ENCODE measurements at regions not wholly inside any gene's neighbourhood (a gene's known extent, or its start where the extent isn't known, plus 50 kb on each side); places are given as distances from the start of the nearest gene placed in this dataset.

- H3K9ac ChIP-seq (ENCODE audit: low read depth, low read length) = no peak overlapping the region
- H3K27me3 ChIP-seq (ENCODE audit: insufficient read depth, low read length, poor library complexity) = no peaks in the 10 kb centered on the region
- DNase-seq (no peak), ATAC-seq (ENCODE audit: insufficient read depth, low read depth) (no peak)
- no peak for TF ChIP-seq CTCF (IDR thresholded peaks at IDR 0.05; ENCODE audit: borderline replicate concordance, extremely low read depth, low read length, poor library complexity, severe bottlenecking)
- TF ChIP-seq EZH2 (IDR thresholded peaks at IDR 0.05; ENCODE audit: borderline replicate concordance, low read depth, low read length, severe bottlenecking) = no peak
- no peak overlapping the region for H3K27ac ChIP-seq (ENCODE audit: low read length)
- no peak overlapping the region for H2AFZ ChIP-seq (ENCODE audit: low read depth, low read length)
- H3K4me1 ChIP-seq (ENCODE audit: insufficient read depth, low read length) = no peaks in the 10 kb centered on the region
- no peaks in the 10 kb centered on the region for H3K79me2 ChIP-seq (ENCODE audit: insufficient read depth, low read length)
- no peak overlapping the region for H3K4me3 ChIP-seq (ENCODE audit: low read depth in 1 of 2, low read length in 2 of 2)
- no peaks in the 10 kb centered on the region for H3K36me3 ChIP-seq (ENCODE audit: insufficient read depth, low read length)
- no peaks in the 10 kb centered on the region for H4K20me1 ChIP-seq (ENCODE audit: insufficient read depth, low read length)
- no peaks in the 10 kb centered on the region for H3K9me3 ChIP-seq (ENCODE audit: insufficient read depth, low read length, severe bottlenecking)
- no peak overlapping the region for H3K4me2 ChIP-seq (ENCODE audit: insufficient read depth, low read length)
Observed at GRCh38 chr9:82183181-82183860, 194.7 kb downstream of the SPATA31D1 start.

GRCh38 chr9:82184524-82184923, 196.0 kb downstream of the SPATA31D1 start:
- Histone ChIP-seq H3K36me3 (ENCODE audit: insufficient read depth, low read length) (no peaks in the 10 kb centered on the region), H3K9me3 (ENCODE audit: insufficient read depth, low read length, severe bottlenecking) (no peaks in the 10 kb centered on the region), H3K4me2 (ENCODE audit: insufficient read depth, low read length) (no peak overlapping the region), H3K4me3 (ENCODE audit: low read depth in 1 of 2, low read length in 2 of 2) (no peak overlapping the region), H3K4me1 (ENCODE audit: insufficient read depth, low read length) (no peaks in the 10 kb centered on the region), H4K20me1 (ENCODE audit: insufficient read depth, low read length) (no peaks in the 10 kb centered on the region), H3K27ac (ENCODE audit: low read length) (no peak overlapping the region), H3K79me2 (ENCODE audit: insufficient read depth, low read length) (no peaks in the 10 kb centered on the region), H3K27me3 (ENCODE audit: insufficient read depth, low read length, poor library complexity) (no peaks in the 10 kb centered on the region), H2AFZ (ENCODE audit: low read depth, low read length) (no peak overlapping the region), H3K9ac (ENCODE audit: low read depth, low read length) (no peak overlapping the region)
- no peak for TF ChIP-seq EZH2 (IDR thresholded peaks at IDR 0.05; ENCODE audit: borderline replicate concordance, low read depth, low read length, severe bottlenecking)
- no peak for TF ChIP-seq CTCF (IDR thresholded peaks at IDR 0.05; ENCODE audit: borderline replicate concordance, extremely low read depth, low read length, poor library complexity, severe bottlenecking)
- ATAC-seq (ENCODE audit: insufficient read depth, low read depth) (no peak), DNase-seq (no peak)

- H3K4me1 ChIP-seq (ENCODE audit: insufficient read depth, low read length) = no peaks in the 10 kb centered on the region
- no peak for ATAC-seq (ENCODE audit: insufficient read depth, low read depth)
- no peak overlapping the region for H3K27ac ChIP-seq (ENCODE audit: low read length)
- TF ChIP-seq CTCF (IDR thresholded peaks at IDR 0.05; ENCODE audit: borderline replicate concordance, extremely low read depth, low read length, poor library complexity, severe bottlenecking) = no peak
- no peak for TF ChIP-seq EZH2 (IDR thresholded peaks at IDR 0.05; ENCODE audit: borderline replicate concordance, low read depth, low read length, severe bottlenecking)
- H3K9ac ChIP-seq (ENCODE audit: low read depth, low read length) = no peak overlapping the region
- H3K36me3 ChIP-seq (ENCODE audit: insufficient read depth, low read length) = no peaks in the 10 kb centered on the region
- no peaks in the 10 kb centered on the region for H4K20me1 ChIP-seq (ENCODE audit: insufficient read depth, low read length)
- H3K4me2 ChIP-seq (ENCODE audit: insufficient read depth, low read length) = no peak overlapping the region
- H3K4me3 ChIP-seq (ENCODE audit: low read depth in 1 of 2, low read length in 2 of 2) = no peak overlapping the region
- H2AFZ ChIP-seq (ENCODE audit: low read depth, low read length) = no peak overlapping the region
- no peak for DNase-seq
- H3K9me3 ChIP-seq (ENCODE audit: insufficient read depth, low read length, severe bottlenecking) = no peaks in the 10 kb centered on the region
- H3K27me3 ChIP-seq (ENCODE audit: insufficient read depth, low read length, poor library complexity) = no peaks in the 10 kb centered on the region
- no peaks in the 10 kb centered on the region for H3K79me2 ChIP-seq (ENCODE audit: insufficient read depth, low read length)
Observed at GRCh38 chr9:82188817-82189216, 200.2 kb downstream of the SPATA31D1 start.
